Activated CD8-positive, alpha-beta memory T cell treated with anti-CD3 and anti-CD28 coated beads, Interleukin-2, amount 50 U/mL, for 48 hours (primary cell): ENCODE measurements at regions not wholly inside any gene's neighbourhood (a gene's known extent, or its start where the extent isn't known, plus 50 kb on each side); places are given as distances from the start of the nearest gene placed in this dataset.
"Not testable (repeated sequence)": the region's sequence is repeated elsewhere in the genome, so short reads cannot be mapped to it uniquely, and the experiment has no call there.

ENCODE experiments used
- DNase-seq: peaks from one replicate; pipeline ENCODE4 v3.0.0-alpha.2; 2020

- DNase-seq = not testable (repeated sequence)
These were observed 297.8 kb downstream of the POTED start for GRCh38 chr21:13907385-13907784.

DNA sequence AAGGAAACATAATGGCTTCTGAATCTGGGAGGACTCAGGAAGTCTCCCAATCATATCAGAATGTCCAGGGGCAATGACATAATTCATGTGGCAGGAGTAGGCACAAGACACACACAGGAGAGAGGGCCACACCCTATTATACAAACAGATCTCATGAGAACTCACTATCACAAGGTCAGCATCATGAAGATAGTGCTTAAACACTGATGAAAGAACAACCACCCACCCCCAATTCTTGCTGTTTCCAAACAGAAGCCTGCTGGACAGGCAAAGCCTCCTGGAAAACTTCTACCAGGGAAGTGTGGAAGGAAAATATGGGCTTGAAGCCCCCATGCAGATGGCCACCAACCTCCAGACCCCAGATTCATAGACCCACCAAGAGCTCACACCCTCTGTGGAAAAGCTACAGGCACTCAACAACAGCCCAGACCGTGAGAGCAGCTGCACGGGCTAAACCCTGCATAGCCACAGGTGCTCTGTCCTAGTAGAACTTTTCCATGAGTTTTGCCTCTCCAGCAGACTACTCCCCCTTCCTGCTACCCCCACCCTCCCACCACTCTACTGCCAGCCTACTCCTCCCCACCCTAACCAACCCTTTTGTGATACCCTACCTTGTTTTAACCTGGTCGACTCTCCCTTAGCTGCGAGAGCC lies 287.1 kb downstream of the POTED start:
- not testable (repeated sequence) for DNase-seq

DNA sequence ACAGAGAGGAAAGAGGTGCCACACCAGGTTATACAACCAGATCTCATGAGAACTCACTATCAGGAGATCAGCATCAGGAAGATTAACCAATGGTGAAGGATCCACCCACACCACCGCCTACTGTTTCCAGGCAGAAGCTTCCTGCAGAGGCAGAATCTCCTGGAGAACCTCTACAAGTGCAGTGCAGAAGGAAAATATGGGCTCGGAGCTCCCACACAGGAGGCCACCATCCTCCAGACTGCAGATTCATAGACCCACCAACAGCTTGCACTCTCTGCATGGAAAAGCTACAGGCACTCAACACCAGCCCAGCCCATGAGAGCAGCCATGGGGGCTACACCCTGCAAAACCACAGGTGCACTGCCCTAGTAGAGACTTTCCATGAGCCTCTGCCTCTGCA lies 284.0 kb downstream of the POTED start:
- not testable (repeated sequence) for DNase-seq

GRCh38 chr21:13893025-13893424 lies 283.4 kb downstream of the POTED start:
- not testable (repeated sequence) for DNase-seq

- not testable (repeated sequence) for DNase-seq
These were observed 282.7 kb downstream of the POTED start for GRCh38 chr21:13892146-13892751.

GRCh38 chr21:13889176-13889575 lies 279.6 kb downstream of the POTED start:
- not testable (repeated sequence) for DNase-seq

- DNase-seq = not testable (repeated sequence)
These were observed 274.2 kb downstream of the POTED start for GRCh38 chr21:13883641-13884395.

GRCh38 chr21:13877503-13877902 lies 267.9 kb downstream of the POTED start:
- DNase-seq = not testable (repeated sequence)

DNA sequence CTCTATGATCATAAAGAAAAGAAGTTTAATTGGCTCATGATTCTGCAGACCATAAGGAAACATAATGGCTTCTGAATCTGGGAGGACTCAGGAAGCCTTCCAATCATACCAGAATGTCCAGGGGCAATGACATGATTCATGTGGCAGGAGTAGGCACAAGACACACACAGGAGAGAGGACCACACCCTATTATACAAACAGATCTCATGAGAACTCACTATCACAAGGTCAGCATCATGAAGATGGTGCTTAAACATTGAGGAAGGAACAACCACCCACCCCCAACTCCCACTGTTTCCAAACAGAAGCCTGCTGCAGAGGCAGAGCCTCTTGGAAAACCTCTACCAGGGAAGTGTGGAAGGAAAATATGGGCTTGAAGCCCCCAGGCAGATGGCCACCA lies 267.4 kb downstream of the POTED start:
- DNase-seq = not testable (repeated sequence)

DNA sequence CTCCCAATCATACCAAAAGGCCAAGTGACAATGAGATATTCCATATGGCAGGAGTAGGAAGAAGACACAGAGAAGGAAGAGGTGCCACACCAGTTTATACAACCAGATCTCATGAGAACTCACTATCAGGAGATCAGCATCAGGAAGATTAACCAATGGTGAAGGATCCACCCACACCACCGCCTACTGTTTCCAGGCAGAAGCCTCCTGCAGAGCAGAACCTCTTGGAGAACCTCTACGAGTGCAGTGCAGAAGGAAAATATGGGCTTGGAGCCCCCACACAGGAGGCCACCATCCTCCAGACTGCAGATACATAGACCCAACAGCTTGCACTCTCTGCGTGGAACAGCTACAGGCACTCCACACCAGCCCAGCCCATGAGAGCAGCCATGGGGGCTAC lies 264.4 kb downstream of the POTED start:
- not testable (repeated sequence) for DNase-seq

DNA sequence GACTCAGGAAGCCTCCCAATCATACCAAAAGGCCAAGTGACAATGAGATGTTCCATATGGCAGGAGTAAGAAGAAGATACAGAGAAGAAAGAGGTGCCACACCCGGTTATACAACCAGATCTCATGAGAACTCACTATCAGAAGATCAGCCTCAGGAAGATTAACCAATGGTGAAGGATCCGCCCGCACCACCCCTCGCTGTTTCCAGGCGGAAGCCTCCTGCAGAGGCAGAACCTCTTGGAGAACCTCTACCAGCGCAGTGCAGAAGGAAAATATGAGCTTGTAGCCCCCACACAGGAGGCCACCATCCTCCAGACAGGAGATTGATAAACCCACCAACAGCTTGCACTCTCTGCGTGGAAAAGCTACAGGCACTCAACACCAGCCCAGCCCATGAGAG lies 245.1 kb downstream of the POTED start:
- DNase-seq = no peak

- DNase-seq = not testable (repeated sequence)
These were observed 241.2 kb downstream of the POTED start for GRCh38 chr21:13850808-13851207.

GRCh38 chr21:13849489-13849888 lies 239.9 kb downstream of the POTED start:
- not testable (repeated sequence) for DNase-seq

GRCh38 chr21:13846718-13847117 lies 237.1 kb downstream of the POTED start:
- DNase-seq = not testable (repeated sequence)

DNA sequence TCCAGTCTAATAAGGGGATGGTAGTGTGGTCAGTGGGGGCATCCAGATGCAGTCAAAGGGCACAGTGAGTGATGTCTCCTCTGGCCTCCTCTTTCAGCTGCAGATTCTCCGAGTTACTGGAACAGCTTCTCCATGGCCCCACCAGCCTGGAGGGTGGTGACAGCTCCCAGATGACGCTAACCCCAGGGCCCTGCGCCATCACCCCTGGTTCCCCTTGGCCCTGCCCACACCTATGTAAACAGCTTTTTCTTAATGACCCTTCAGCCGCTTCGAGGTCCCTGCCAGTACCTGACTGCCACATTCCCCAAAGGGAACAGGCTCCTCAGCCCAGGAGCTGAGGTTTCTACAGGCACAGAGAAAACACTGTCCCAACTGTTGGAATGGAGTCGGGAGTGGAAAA lies 235.0 kb downstream of the POTED start:
- not testable (repeated sequence) for DNase-seq

DNA sequence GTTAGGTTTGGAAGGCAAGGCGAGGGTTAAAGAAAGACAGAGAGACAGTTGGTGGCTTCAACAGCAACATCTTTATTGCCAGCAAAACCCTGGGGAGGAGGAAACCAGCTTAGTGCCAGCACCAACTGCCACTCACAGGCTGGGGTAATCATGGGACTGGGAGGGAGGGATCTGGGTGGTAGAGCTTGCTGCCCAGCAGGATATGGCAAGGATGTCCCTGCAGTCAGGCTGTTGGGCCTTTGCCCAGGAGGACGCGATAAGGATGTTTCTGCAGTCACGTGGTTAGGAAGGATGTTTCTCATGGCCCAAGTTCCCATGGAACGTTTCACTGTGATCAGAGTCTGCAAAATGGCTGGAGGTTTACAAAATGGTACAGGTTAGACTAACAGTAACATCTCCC lies 233.5 kb downstream of the POTED start:
- not testable (repeated sequence) for DNase-seq

GRCh38 chr21:13827666-13828065 lies 218.1 kb downstream of the POTED start:
- DNase-seq = not testable (repeated sequence)

- DNase-seq = no peak
These were observed 217.6 kb downstream of the POTED start for GRCh38 chr21:13827201-13827600.

- DNase-seq = not testable (repeated sequence)
These were observed 216.9 kb downstream of the POTED start for GRCh38 chr21:13826511-13826910.

- not testable (repeated sequence) for DNase-seq
These were observed 215.7 kb downstream of the POTED start for GRCh38 chr21:13825218-13825778.

- DNase-seq = not testable (repeated sequence)
These were observed 210.7 kb downstream of the POTED start for GRCh38 chr21:13820286-13820685.

- DNase-seq = not testable (repeated sequence)
These were observed 202.6 kb downstream of the POTED start for GRCh38 chr21:13812191-13812590.

DNA sequence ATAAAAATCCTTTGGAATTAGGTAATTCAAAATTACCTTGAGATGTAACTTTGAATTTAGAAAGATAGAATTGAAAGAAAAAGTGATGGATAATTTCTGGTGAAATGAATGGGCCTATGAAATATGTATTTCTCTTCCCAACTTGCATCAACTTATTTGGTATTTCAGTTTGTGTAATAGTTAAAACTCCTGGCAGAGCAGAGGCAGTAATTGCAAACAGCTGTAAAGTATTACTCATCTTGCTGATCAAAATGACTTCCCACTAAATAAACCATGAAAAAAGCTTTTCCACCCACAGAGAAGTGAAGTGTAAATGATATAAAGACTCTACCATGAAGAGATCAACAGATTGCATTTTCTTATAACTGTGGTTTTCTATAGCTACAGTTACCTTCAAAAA lies 201.0 kb downstream of the POTED start:
- DNase-seq = not testable (repeated sequence)
